ENCODE measurements at regions not wholly inside any gene's neighbourhood (a gene's known extent, or its start where the extent isn't known, plus 50 kb on each side); places are given as distances from the start of the nearest gene placed in this dataset.
"Not testable (repeated sequence)": the region's sequence is repeated elsewhere in the genome, so short reads cannot be mapped to it uniquely, and the experiment has no call there.

DNA sequence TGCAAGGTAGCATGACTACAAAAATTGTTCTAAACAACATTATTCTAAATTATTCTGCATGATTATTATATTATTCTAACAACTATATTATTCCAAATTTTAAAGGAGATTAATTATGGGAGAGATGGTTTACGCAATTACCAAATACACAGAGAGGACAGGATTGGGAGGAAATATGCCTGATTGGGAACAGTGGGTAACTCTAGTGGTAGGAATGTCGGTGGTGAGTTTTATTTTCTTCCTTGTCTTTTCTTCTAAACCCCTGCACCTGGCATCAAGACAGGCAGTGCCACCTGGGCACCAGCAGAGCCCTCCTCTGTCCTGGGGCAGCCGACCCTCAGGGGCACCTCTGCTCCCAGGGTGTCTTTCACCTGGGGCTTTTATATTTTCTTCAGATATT, 357.6 kb downstream of the BCL2L11 start:
- not testable (repeated sequence) for H2AK5ac ChIP-seq (ENCODE audit: low read depth, low read length); H3K4me1 ChIP-seq (ENCODE audit: control insufficient read depth in 2 of 2, insufficient read depth in 1 of 2, low read depth in 1 of 2, low read length in 2 of 2); H3K4ac ChIP-seq (ENCODE audit: low read length); H3K27ac ChIP-seq (replicated peaks; ENCODE audit: low read length); H3K18ac ChIP-seq (ENCODE audit: low read length); H2AFZ ChIP-seq (ENCODE audit: low read length); H3K9ac ChIP-seq (ENCODE audit: low read depth, low read length, poor library complexity); H3K27me3 ChIP-seq (ENCODE audit: control insufficient read depth in 3 of 3, insufficient read depth in 3 of 3, low read depth in 1 of 3, low read length in 3 of 3); H3K23ac ChIP-seq (ENCODE audit: low read depth, low read length, poor library complexity); H2BK12ac ChIP-seq (ENCODE audit: low read length); H4K8ac ChIP-seq (ENCODE audit: low read depth, low read length); H3K79me1 ChIP-seq (ENCODE audit: low read depth, low read length); H3K4me3 ChIP-seq (ENCODE audit: low read length in 2 of 2); H2BK120ac ChIP-seq (ENCODE audit: low read depth, low read length); H4K91ac ChIP-seq (ENCODE audit: low read depth, low read length, poor library complexity); H2BK15ac ChIP-seq (ENCODE audit: low read length); H3K36me3 ChIP-seq (replicated peaks in 1 of 2; ENCODE audit: control insufficient read depth in 2 of 2, insufficient read depth in 2 of 2, low read length in 2 of 2); H3K4me2 ChIP-seq (ENCODE audit: insufficient read depth, low read length, poor library complexity, severe bottlenecking); H3K14ac ChIP-seq (ENCODE audit: low read length); H2BK5ac ChIP-seq (ENCODE audit: low read length); H3K9me3 ChIP-seq (replicated peaks in 1 of 2; ENCODE audit: control insufficient read depth in 2 of 2, insufficient read depth in 1 of 2, low read depth in 1 of 2, low read length in 2 of 2); DNase-seq (ENCODE audit: low spot score)
- WGBS, 2 donors (ENCODE audit: extremely low coverage in 2 of 2, insufficient read length in 2 of 2, insufficient replicate concordance in 1 of 2): no CpG with 5 or more reads among the region's 3 CpGs

DNA sequence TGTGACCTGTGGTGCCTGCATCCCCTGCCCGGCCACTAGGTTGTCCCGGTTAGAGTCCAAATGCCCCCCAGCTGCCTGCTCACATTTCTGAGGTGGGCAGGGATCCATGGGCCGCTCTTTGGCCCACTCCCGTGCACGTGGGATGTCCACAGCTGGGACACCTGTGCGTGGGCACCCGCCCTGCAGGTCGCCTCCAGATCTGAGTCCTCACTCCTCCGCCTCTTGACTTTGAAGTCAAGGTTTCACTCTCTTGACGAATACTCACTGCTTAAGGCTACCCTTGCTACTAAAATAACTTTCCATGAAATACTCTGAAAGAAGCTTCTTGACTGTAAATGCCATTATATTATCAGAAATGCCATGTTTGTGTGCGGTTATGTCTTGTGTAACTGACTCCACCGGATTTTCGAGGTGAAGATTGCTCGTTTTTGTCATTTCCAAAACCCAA, 358.2 kb downstream of the BCL2L11 start:
- not testable (repeated sequence) for H3K27ac ChIP-seq (replicated peaks; ENCODE audit: low read length); H4K91ac ChIP-seq (ENCODE audit: low read depth, low read length, poor library complexity); H3K79me1 ChIP-seq (ENCODE audit: low read depth, low read length); H2BK15ac ChIP-seq (ENCODE audit: low read length); H2BK120ac ChIP-seq (ENCODE audit: low read depth, low read length); DNase-seq (ENCODE audit: low spot score); H3K18ac ChIP-seq (ENCODE audit: low read length); H3K9ac ChIP-seq (ENCODE audit: low read depth, low read length, poor library complexity); H2AFZ ChIP-seq (ENCODE audit: low read length); H3K4ac ChIP-seq (ENCODE audit: low read length); H3K4me3 ChIP-seq (ENCODE audit: low read length in 2 of 2); H2BK5ac ChIP-seq (ENCODE audit: low read length); H2AK5ac ChIP-seq (ENCODE audit: low read depth, low read length); H3K23ac ChIP-seq (ENCODE audit: low read depth, low read length, poor library complexity); H3K4me2 ChIP-seq (ENCODE audit: insufficient read depth, low read length, poor library complexity, severe bottlenecking); H4K8ac ChIP-seq (ENCODE audit: low read depth, low read length); H3K9me3 ChIP-seq (replicated peaks in 1 of 2; ENCODE audit: control insufficient read depth in 2 of 2, insufficient read depth in 1 of 2, low read depth in 1 of 2, low read length in 2 of 2); H3K14ac ChIP-seq (ENCODE audit: low read length); H3K4me1 ChIP-seq (ENCODE audit: control insufficient read depth in 2 of 2, insufficient read depth in 1 of 2, low read depth in 1 of 2, low read length in 2 of 2); H3K27me3 ChIP-seq (ENCODE audit: control insufficient read depth in 3 of 3, insufficient read depth in 3 of 3, low read depth in 1 of 3, low read length in 3 of 3); H2BK12ac ChIP-seq (ENCODE audit: low read length); H3K36me3 ChIP-seq (replicated peaks in 1 of 2; ENCODE audit: control insufficient read depth in 2 of 2, insufficient read depth in 2 of 2, low read length in 2 of 2)
- no CpG with 5 or more reads among the region's 14 CpGs for WGBS, 2 donors (ENCODE audit: extremely low coverage in 2 of 2, insufficient read length in 2 of 2, insufficient replicate concordance in 1 of 2)

DNA sequence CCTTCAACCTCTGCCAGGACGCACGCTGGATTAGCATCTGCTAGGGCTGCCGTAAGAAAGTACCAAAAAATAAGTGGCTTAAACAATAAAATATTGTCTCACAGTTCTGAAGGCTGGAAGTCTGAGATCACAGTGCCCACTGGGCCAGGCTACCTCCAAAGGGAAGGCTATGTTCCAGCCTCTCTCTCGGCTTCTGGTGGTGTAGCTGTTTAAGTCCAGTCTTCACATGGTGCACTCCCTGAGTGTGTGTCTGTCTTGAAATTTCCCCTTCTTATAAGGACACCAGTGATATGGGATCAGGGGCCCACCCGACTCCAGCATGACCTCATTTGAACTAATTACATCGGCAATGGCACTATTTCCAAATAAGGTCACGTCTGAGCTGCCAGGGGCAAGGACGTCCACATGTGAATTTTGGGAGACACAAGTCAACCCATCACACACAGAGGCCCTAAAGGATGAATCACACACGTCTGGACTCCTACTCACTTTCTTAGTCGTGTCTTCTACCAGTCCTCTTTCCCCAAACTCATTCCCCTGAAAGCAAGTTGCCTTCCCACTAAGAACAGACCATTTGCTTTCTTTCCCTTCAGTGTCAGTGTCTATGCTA, 359.4 kb downstream of the BCL2L11 start:
- not testable (repeated sequence) for H2AK5ac ChIP-seq (ENCODE audit: low read depth, low read length); H2BK12ac ChIP-seq (ENCODE audit: low read length); H3K18ac ChIP-seq (ENCODE audit: low read length); H4K8ac ChIP-seq (ENCODE audit: low read depth, low read length); H2BK5ac ChIP-seq (ENCODE audit: low read length); H3K14ac ChIP-seq (ENCODE audit: low read length); H3K79me1 ChIP-seq (ENCODE audit: low read depth, low read length); H3K9me3 ChIP-seq (replicated peaks in 1 of 2; ENCODE audit: control insufficient read depth in 2 of 2, insufficient read depth in 1 of 2, low read depth in 1 of 2, low read length in 2 of 2); H3K23ac ChIP-seq (ENCODE audit: low read depth, low read length, poor library complexity); DNase-seq (ENCODE audit: low spot score); H3K4me3 ChIP-seq (ENCODE audit: low read length in 2 of 2); H4K91ac ChIP-seq (ENCODE audit: low read depth, low read length, poor library complexity); H3K36me3 ChIP-seq (replicated peaks in 1 of 2; ENCODE audit: control insufficient read depth in 2 of 2, insufficient read depth in 2 of 2, low read length in 2 of 2); H2BK120ac ChIP-seq (ENCODE audit: low read depth, low read length); H3K4me1 ChIP-seq (ENCODE audit: control insufficient read depth in 2 of 2, insufficient read depth in 1 of 2, low read depth in 1 of 2, low read length in 2 of 2); H2BK15ac ChIP-seq (ENCODE audit: low read length); H3K27me3 ChIP-seq (ENCODE audit: control insufficient read depth in 3 of 3, insufficient read depth in 3 of 3, low read depth in 1 of 3, low read length in 3 of 3); H3K9ac ChIP-seq (ENCODE audit: low read depth, low read length, poor library complexity); H2AFZ ChIP-seq (ENCODE audit: low read length); H3K4me2 ChIP-seq (ENCODE audit: insufficient read depth, low read length, poor library complexity, severe bottlenecking); H3K27ac ChIP-seq (replicated peaks; ENCODE audit: low read length); H3K4ac ChIP-seq (ENCODE audit: low read length)
- WGBS, 2 donors (ENCODE audit: extremely low coverage in 2 of 2, insufficient read length in 2 of 2, insufficient replicate concordance in 1 of 2): no CpG with 5 or more reads among the region's 10 CpGs

DNA sequence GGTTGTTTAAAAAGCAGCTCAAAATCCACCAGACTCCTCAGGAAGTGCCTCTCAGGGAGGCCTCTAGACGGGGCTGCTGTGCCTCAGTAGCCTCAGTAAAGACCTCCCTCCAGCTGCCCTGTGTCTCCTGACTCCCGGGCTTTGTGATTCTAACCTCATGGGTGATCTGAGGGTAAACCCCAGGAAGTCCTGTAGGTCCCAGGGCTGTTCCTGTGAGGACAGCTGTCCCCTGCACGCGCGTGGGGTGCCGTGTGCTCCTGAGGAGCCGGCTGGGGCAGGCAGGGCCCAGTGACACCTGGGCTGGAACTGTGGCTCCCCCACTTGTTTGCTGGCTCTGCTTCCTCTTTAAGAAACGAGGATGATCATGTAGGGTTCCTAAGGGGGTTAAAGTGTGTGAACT, 359.9 kb downstream of the BCL2L11 start:
- H3K27me3 ChIP-seq (ENCODE audit: control insufficient read depth in 3 of 3, insufficient read depth in 3 of 3, low read depth in 1 of 3, low read length in 3 of 3); H3K23ac ChIP-seq (ENCODE audit: low read depth, low read length, poor library complexity); H2BK12ac ChIP-seq (ENCODE audit: low read length); H3K36me3 ChIP-seq (replicated peaks in 1 of 2; ENCODE audit: control insufficient read depth in 2 of 2, insufficient read depth in 2 of 2, low read length in 2 of 2); H3K9ac ChIP-seq (ENCODE audit: low read depth, low read length, poor library complexity); H4K8ac ChIP-seq (ENCODE audit: low read depth, low read length); H4K91ac ChIP-seq (ENCODE audit: low read depth, low read length, poor library complexity); H3K4me3 ChIP-seq (ENCODE audit: low read length in 2 of 2); H3K18ac ChIP-seq (ENCODE audit: low read length); H2AK5ac ChIP-seq (ENCODE audit: low read depth, low read length); DNase-seq (ENCODE audit: low spot score); H3K9me3 ChIP-seq (replicated peaks in 1 of 2; ENCODE audit: control insufficient read depth in 2 of 2, insufficient read depth in 1 of 2, low read depth in 1 of 2, low read length in 2 of 2); H3K79me1 ChIP-seq (ENCODE audit: low read depth, low read length); H3K4me2 ChIP-seq (ENCODE audit: insufficient read depth, low read length, poor library complexity, severe bottlenecking); H2BK5ac ChIP-seq (ENCODE audit: low read length); H3K27ac ChIP-seq (replicated peaks; ENCODE audit: low read length); H2BK120ac ChIP-seq (ENCODE audit: low read depth, low read length); H3K4ac ChIP-seq (ENCODE audit: low read length); H3K14ac ChIP-seq (ENCODE audit: low read length); H3K4me1 ChIP-seq (ENCODE audit: control insufficient read depth in 2 of 2, insufficient read depth in 1 of 2, low read depth in 1 of 2, low read length in 2 of 2); H2BK15ac ChIP-seq (ENCODE audit: low read length); H2AFZ ChIP-seq (ENCODE audit: low read length): not testable (repeated sequence)
- no CpG with 5 or more reads among the region's 8 CpGs for WGBS, 2 donors (ENCODE audit: extremely low coverage in 2 of 2, insufficient read length in 2 of 2, insufficient replicate concordance in 1 of 2)

Measured in neuronal stem cell (in vitro differentiated cells).